Rectal smooth muscle tissue (tissue), 1 donor: ENCODE measurements at regions not wholly inside any gene's neighbourhood (a gene's known extent, or its start where the extent isn't known, plus 50 kb on each side); places are given as distances from the start of the nearest gene placed in this dataset.

ENCODE experiments used
- H3K27ac ChIP-seq: one replicate; pipeline ENCODE4 v1.7.0; 2013; ENCODE audit warnings: low read depth, low read length, inconsistent platforms
- H3K27me3 ChIP-seq: one replicate; pipeline ENCODE4 v1.7.0; 2013; ENCODE audit warnings: low read length; ENCODE audit not compliant: control insufficient read depth, insufficient read depth
- H3K36me3 ChIP-seq: one replicate; pipeline ENCODE4 v1.7.0; 2013; ENCODE audit warnings: low read length; ENCODE audit not compliant: control insufficient read depth, insufficient read depth
- H3K4me1 ChIP-seq: one replicate; pipeline ENCODE4 v1.7.0; 2013; ENCODE audit warnings: low read length; ENCODE audit not compliant: control insufficient read depth, insufficient read depth
- H3K4me3 ChIP-seq: one replicate; pipeline ENCODE4 v1.7.0; 2013; ENCODE audit warnings: low read length
- H3K9ac ChIP-seq: one replicate; pipeline ENCODE4 v1.7.0; 2013; ENCODE audit warnings: low read length

GRCh38 chr20:57806975-57807374 is 97.2 kb upstream of the PMEPA1 start:
- peaks cover 4% of the 10 kb centered on the region for H3K4me1 ChIP-seq
- no peak overlapping the region for H3K27ac ChIP-seq
- H3K4me3 ChIP-seq, result no peak overlapping the region
- no peaks in the 10 kb centered on the region for H3K36me3 ChIP-seq
- no peak overlapping the region for H3K9ac ChIP-seq
- no peaks in the 10 kb centered on the region for H3K27me3 ChIP-seq

GRCh38 chr20:57806476-57806875 is 96.7 kb upstream of the PMEPA1 start:
- Histone ChIP-seq H3K27me3 (no peaks in the 10 kb centered on the region), H3K9ac (no peak overlapping the region), H3K4me1 (peaks cover 4% of the 10 kb centered on the region), H3K27ac (no peak overlapping the region), H3K36me3 (no peaks in the 10 kb centered on the region), H3K4me3 (no peak overlapping the region)

- no peaks in the 10 kb centered on the region for H3K27me3 ChIP-seq
- no peak overlapping the region for H3K27ac ChIP-seq
- H3K4me1 ChIP-seq, result peaks cover 4% of the 10 kb centered on the region
- no peak overlapping the region for H3K9ac ChIP-seq
- H3K4me3 ChIP-seq, result no peak overlapping the region
- no peaks in the 10 kb centered on the region for H3K36me3 ChIP-seq
These were observed 95.9 kb upstream of the PMEPA1 start for GRCh38 chr20:57805747-57806146.

- H3K36me3 ChIP-seq, result no peaks in the 10 kb centered on the region
- no peak overlapping the region for H3K4me3 ChIP-seq
- H3K27ac ChIP-seq, result no peak overlapping the region
- peaks cover 4% of the 10 kb centered on the region for H3K4me1 ChIP-seq
- H3K9ac ChIP-seq, result no peak overlapping the region
- H3K27me3 ChIP-seq, result no peaks in the 10 kb centered on the region
These were observed 94.8 kb upstream of the PMEPA1 start for GRCh38 chr20:57804470-57805250.

GRCh38 chr20:57803508-57804005 is 93.7 kb upstream of the PMEPA1 start:
- Histone ChIP-seq H3K27me3 (no peaks in the 10 kb centered on the region), H3K9ac (no peak overlapping the region), H3K4me3 (no peak overlapping the region), H3K36me3 (no peaks in the 10 kb centered on the region), H3K4me1 (peaks cover 4% of the 10 kb centered on the region), H3K27ac (no peak overlapping the region)

GRCh38 chr20:57802765-57803507 is 93.1 kb upstream of the PMEPA1 start:
- Histone ChIP-seq H3K27me3 (no peaks in the 10 kb centered on the region), H3K27ac (no peak overlapping the region), H3K36me3 (no peaks in the 10 kb centered on the region), H3K4me1 (peaks cover 3% of the 10 kb centered on the region), H3K9ac (no peak overlapping the region), H3K4me3 (no peak overlapping the region)

- Histone ChIP-seq H3K9ac (no peak overlapping the region), H3K27me3 (no peaks in the 10 kb centered on the region), H3K36me3 (no peaks in the 10 kb centered on the region), H3K4me3 (no peak overlapping the region), H3K4me1 (no peaks in the 10 kb centered on the region), H3K27ac (no peak overlapping the region)
These were observed 91.8 kb upstream of the PMEPA1 start for GRCh38 chr20:57801581-57801980.

GRCh38 chr20:57800791-57801430 is 91.1 kb upstream of the PMEPA1 start:
- Histone ChIP-seq H3K9ac (no peak overlapping the region), H3K27me3 (no peaks in the 10 kb centered on the region), H3K4me1 (no peaks in the 10 kb centered on the region), H3K27ac (no peak overlapping the region), H3K4me3 (no peak overlapping the region), H3K36me3 (no peaks in the 10 kb centered on the region)

GRCh38 chr20:57797401-57797800 is 87.6 kb upstream of the PMEPA1 start:
- H3K27me3 ChIP-seq, result no peaks in the 10 kb centered on the region
- H3K9ac ChIP-seq, result no peak overlapping the region
- no peak overlapping the region for H3K4me3 ChIP-seq
- no peaks in the 10 kb centered on the region for H3K36me3 ChIP-seq
- H3K27ac ChIP-seq, result no peak overlapping the region
- H3K4me1 ChIP-seq, result no peaks in the 10 kb centered on the region

- Histone ChIP-seq H3K9ac (no peak overlapping the region), H3K4me3 (no peak overlapping the region), H3K27ac (no peak overlapping the region), H3K4me1 (no peaks in the 10 kb centered on the region), H3K36me3 (no peaks in the 10 kb centered on the region), H3K27me3 (no peaks in the 10 kb centered on the region)
These were observed 86.3 kb upstream of the PMEPA1 start for GRCh38 chr20:57795977-57796560.

GRCh38 chr20:57795342-57795697 is 85.5 kb upstream of the PMEPA1 start:
- Histone ChIP-seq H3K9ac (no peak overlapping the region), H3K4me3 (no peak overlapping the region), H3K36me3 (no peaks in the 10 kb centered on the region), H3K4me1 (no peaks in the 10 kb centered on the region), H3K27ac (no peak overlapping the region), H3K27me3 (no peaks in the 10 kb centered on the region)

GRCh38 chr20:57794600-57795341 is 85.0 kb upstream of the PMEPA1 start:
- Histone ChIP-seq H3K36me3 (no peaks in the 10 kb centered on the region), H3K4me1 (no peaks in the 10 kb centered on the region), H3K9ac (no peak overlapping the region), H3K27me3 (no peaks in the 10 kb centered on the region), H3K27ac (no peak overlapping the region), H3K4me3 (no peak overlapping the region)
